ENCODE measurements at regions not wholly inside any gene's neighbourhood (a gene's known extent, or its start where the extent isn't known, plus 50 kb on each side); places are given as distances from the start of the nearest gene placed in this dataset.

DNA sequence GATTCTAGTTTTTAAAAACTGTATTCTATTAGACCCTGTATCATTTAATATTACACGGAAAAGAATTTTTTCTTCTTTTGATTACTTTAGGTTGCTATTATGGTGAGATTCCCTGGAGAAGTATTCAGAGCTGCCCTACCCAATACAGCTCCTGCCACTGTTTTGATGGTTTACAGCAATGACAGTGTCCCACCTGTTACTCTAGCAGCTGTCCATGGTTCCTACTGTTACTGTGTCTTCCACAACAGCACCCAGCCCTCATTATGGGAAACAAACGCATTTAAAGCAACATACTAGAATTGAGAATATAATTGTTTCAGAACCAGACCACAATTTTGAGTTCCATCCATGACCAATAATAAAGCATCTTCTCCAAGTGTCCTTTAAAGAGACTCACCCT lies 450.7 kb downstream of the SHQ1 start:
- no peak for TF ChIP-seq EZH2 (IDR thresholded peaks at IDR 0.05; ENCODE audit: borderline replicate concordance, low read depth, low read length, poor library complexity, severe bottlenecking)
- TF ChIP-seq, protein P1, sequence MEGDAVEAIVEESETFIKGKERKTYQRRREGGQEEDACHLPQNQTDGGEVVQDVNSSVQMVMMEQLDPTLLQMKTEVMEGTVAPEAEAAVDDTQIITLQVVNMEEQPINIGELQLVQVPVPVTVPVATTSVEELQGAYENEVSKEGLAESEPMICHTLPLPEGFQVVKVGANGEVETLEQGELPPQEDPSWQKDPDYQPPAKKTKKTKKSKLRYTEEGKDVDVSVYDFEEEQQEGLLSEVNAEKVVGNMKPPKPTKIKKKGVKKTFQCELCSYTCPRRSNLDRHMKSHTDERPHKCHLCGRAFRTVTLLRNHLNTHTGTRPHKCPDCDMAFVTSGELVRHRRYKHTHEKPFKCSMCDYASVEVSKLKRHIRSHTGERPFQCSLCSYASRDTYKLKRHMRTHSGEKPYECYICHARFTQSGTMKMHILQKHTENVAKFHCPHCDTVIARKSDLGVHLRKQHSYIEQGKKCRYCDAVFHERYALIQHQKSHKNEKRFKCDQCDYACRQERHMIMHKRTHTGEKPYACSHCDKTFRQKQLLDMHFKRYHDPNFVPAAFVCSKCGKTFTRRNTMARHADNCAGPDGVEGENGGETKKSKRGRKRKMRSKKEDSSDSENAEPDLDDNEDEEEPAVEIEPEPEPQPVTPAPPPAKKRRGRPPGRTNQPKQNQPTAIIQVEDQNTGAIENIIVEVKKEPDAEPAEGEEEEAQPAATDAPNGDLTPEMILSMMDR (conservative IDR thresholded peaks at IDR 0.05; ENCODE audit: low read depth, low read length): no peak
